Mesendoderm (in vitro differentiated cells): ENCODE measurements at regions not wholly inside any gene's neighbourhood (a gene's known extent, or its start where the extent isn't known, plus 50 kb on each side); places are given as distances from the start of the nearest gene placed in this dataset.
"Not testable (repeated sequence)": the region's sequence is repeated elsewhere in the genome, so short reads cannot be mapped to it uniquely, and the experiment has no call there.

Source experiments
- DNase-seq: peaks from one replicate; pipeline ENCODE4 v3.0.0; 2013
- H2AK5ac ChIP-seq: 2 replicates; pipeline ENCODE4 v1.6.1; 2013; ENCODE audit warnings: low read length, inconsistent platforms
- H2BK120ac ChIP-seq: 2 replicates; pipeline ENCODE4 v1.6.1; 2013; ENCODE audit warnings: low read depth, mild to moderate bottlenecking, low read length, moderate library complexity, mixed read lengths
- H2BK15ac ChIP-seq: replicated peaks from 2 replicates; pipeline ENCODE4 v1.6.1; 2013; ENCODE audit warnings: low read depth, mild to moderate bottlenecking, moderate library complexity
- H2BK5ac ChIP-seq: 2 replicates; pipeline ENCODE4 v1.6.1; 2013; ENCODE audit warnings: low read length, inconsistent platforms
- H3K18ac ChIP-seq: 2 replicates; pipeline ENCODE4 v1.6.1; 2013; ENCODE audit warnings: mild to moderate bottlenecking, low read length, mixed read lengths
- H3K23ac ChIP-seq: one replicate; pipeline ENCODE4 v1.6.1; 2013; ENCODE audit warnings: low read length
- H3K27ac ChIP-seq: 2 replicates; pipeline ENCODE4 v1.5.1; 2013; ENCODE audit warnings: low read depth, mild to moderate bottlenecking, inconsistent platforms, low read length, moderate library complexity
- H3K27me3 ChIP-seq: 2 replicates; pipeline ENCODE4 v1.6.1; 2013; ENCODE audit warnings: low read length, control low read depth, mild to moderate bottlenecking, inconsistent platforms; ENCODE audit not compliant: insufficient read depth, poor library complexity
- H3K36me3 ChIP-seq: 2 replicates; pipeline ENCODE4 v1.6.1; 2013; ENCODE audit warnings: low read length, inconsistent platforms; ENCODE audit not compliant: control insufficient read depth, insufficient read depth
- H3K4ac ChIP-seq: one replicate; pipeline ENCODE4 v1.6.1; 2013; ENCODE audit warnings: low read depth, mild to moderate bottlenecking, low read length, moderate library complexity
- H3K4me1 ChIP-seq: 2 replicates; pipeline ENCODE4 v1.6.1; 2013; ENCODE audit warnings: low read depth, low read length, inconsistent platforms; ENCODE audit not compliant: control insufficient read depth
- H3K4me2 ChIP-seq: 2 replicates; pipeline ENCODE4 v1.6.1; 2013; ENCODE audit warnings: low read length
- H3K4me3 ChIP-seq: 2 replicates; pipeline ENCODE4 v1.5.1; 2013; ENCODE audit warnings: mild to moderate bottlenecking, low read length
- H3K56ac ChIP-seq: one replicate; pipeline ENCODE4 v1.6.1; 2013; ENCODE audit warnings: low read length
- H3K79me1 ChIP-seq: 2 replicates; pipeline ENCODE4 v1.6.1; 2013; ENCODE audit warnings: low read length, inconsistent platforms
- H3K79me2 ChIP-seq: 2 replicates; pipeline ENCODE4 v1.6.1; 2013; ENCODE audit warnings: mild to moderate bottlenecking, low read length; ENCODE audit not compliant: control insufficient read depth, insufficient read depth
- H3K9ac ChIP-seq: 2 replicates; pipeline ENCODE4 v1.6.1; 2013; ENCODE audit warnings: low read length, inconsistent platforms
- H4K5ac ChIP-seq: one replicate; pipeline ENCODE4 v1.6.1; 2013; ENCODE audit warnings: low read length
- H4K8ac ChIP-seq: one replicate; pipeline ENCODE4 v1.6.1; 2013; ENCODE audit warnings: low read depth, mild to moderate bottlenecking, control low read depth, low read length, moderate library complexity
- WGBS: extraction: QIAGEN DNeasy Blood & Tissue Kit; methylation state at CpG from one replicate; pipeline ENCODE4 v1.1.7; 2013; ENCODE audit warnings: low lambda C conversion rate, missing lambda C conversion rate; ENCODE audit not compliant: insufficient coverage; ENCODE audit errors: extremely low coverage; 5-methylcytosine and 5-hydroxymethylcytosine counted together

- not testable (repeated sequence) for H3K27ac ChIP-seq, H3K79me1 ChIP-seq, H3K4me3 ChIP-seq, H3K36me3 ChIP-seq, H4K8ac ChIP-seq, H3K4me1 ChIP-seq, H4K5ac ChIP-seq, H2BK5ac ChIP-seq, H3K56ac ChIP-seq, H3K4ac ChIP-seq, H3K23ac ChIP-seq, H3K79me2 ChIP-seq, DNase-seq, H2BK15ac ChIP-seq, H2AK5ac ChIP-seq, H3K18ac ChIP-seq, H2BK120ac ChIP-seq, H3K9ac ChIP-seq, H3K27me3 ChIP-seq, H3K4me2 ChIP-seq
- WGBS: no CpG with 5 or more reads among the region's 7 CpGs
These were observed 944.9 kb downstream of the CDH8 start for GRCh38 chr16:61091300-61091699.

GRCh38 chr16:61083711-61084110, 952.5 kb downstream of the CDH8 start:
- H3K27me3 ChIP-seq: no peaks in the 10 kb centered on the region
- H3K56ac ChIP-seq: no peak overlapping the region
- H2BK120ac ChIP-seq: no peak overlapping the region
- H3K9ac ChIP-seq: no peak overlapping the region
- no peak overlapping the region for H3K18ac ChIP-seq
- DNase-seq: no peak
- no peaks in the 10 kb centered on the region for H3K79me2 ChIP-seq
- H3K23ac ChIP-seq: no peak overlapping the region
- no peak overlapping the region for H4K5ac ChIP-seq
- no peak overlapping the region for H3K4me3 ChIP-seq
- no peak overlapping the region for H3K27ac ChIP-seq
- H2BK15ac ChIP-seq: no peak overlapping the region
- no peaks in the 10 kb centered on the region for H3K79me1 ChIP-seq
- H3K4ac ChIP-seq: no peak overlapping the region
- H3K36me3 ChIP-seq: no peaks in the 10 kb centered on the region
- no CpG with 5 or more reads among the region's 1 CpG for WGBS
- no peaks in the 10 kb centered on the region for H3K4me1 ChIP-seq
- no peak overlapping the region for H2AK5ac ChIP-seq
- H2BK5ac ChIP-seq: no peak overlapping the region
- no peak overlapping the region for H3K4me2 ChIP-seq
- H4K8ac ChIP-seq: no peak overlapping the region

- Histone ChIP-seq H3K4me3 (no peak overlapping the region), H2BK5ac (no peak overlapping the region), H3K27ac (no peak overlapping the region), H3K36me3 (no peaks in the 10 kb centered on the region), H3K4me1 (no peaks in the 10 kb centered on the region), H3K79me2 (no peaks in the 10 kb centered on the region), H2BK120ac (no peak overlapping the region), H4K5ac (no peak overlapping the region), H3K23ac (no peak overlapping the region), H3K9ac (no peak overlapping the region), H3K79me1 (no peaks in the 10 kb centered on the region), H3K4ac (no peak overlapping the region), H3K18ac (no peak overlapping the region), H3K27me3 (no peaks in the 10 kb centered on the region), H3K56ac (no peak overlapping the region), H2AK5ac (no peak overlapping the region), H4K8ac (no peak overlapping the region), H3K4me2 (no peak overlapping the region), H2BK15ac (no peak overlapping the region)
- no peak for DNase-seq
- WGBS: no CpG with 5 or more reads among the region's 2 CpGs
These were observed 961.9 kb downstream of the CDH8 start for GRCh38 chr16:61074324-61074723.

GRCh38 chr16:61057635-61058034, 978.6 kb downstream of the CDH8 start:
- DNase-seq: no peak
- no peak overlapping the region for H3K4me2 ChIP-seq
- no peaks in the 10 kb centered on the region for H3K4me1 ChIP-seq
- no peak overlapping the region for H3K27ac ChIP-seq
- H3K79me1 ChIP-seq: no peaks in the 10 kb centered on the region
- H3K23ac ChIP-seq: no peak overlapping the region
- H3K9ac ChIP-seq: no peak overlapping the region
- H3K79me2 ChIP-seq: no peaks in the 10 kb centered on the region
- H2BK5ac ChIP-seq: no peak overlapping the region
- H4K8ac ChIP-seq: no peak overlapping the region
- no peak overlapping the region for H3K4me3 ChIP-seq
- no peak overlapping the region for H4K5ac ChIP-seq
- H2BK120ac ChIP-seq: no peak overlapping the region
- H2BK15ac ChIP-seq: no peak overlapping the region
- H3K4ac ChIP-seq: no peak overlapping the region
- H3K36me3 ChIP-seq: no peaks in the 10 kb centered on the region
- H3K18ac ChIP-seq: no peak overlapping the region
- WGBS: no CpG with 5 or more reads among the region's 1 CpG
- H2AK5ac ChIP-seq: no peak overlapping the region
- H3K27me3 ChIP-seq: no peaks in the 10 kb centered on the region
- H3K56ac ChIP-seq: no peak overlapping the region

GRCh38 chr16:61050547-61050946, 985.7 kb downstream of the CDH8 start:
- H3K4me2 ChIP-seq: no peak overlapping the region
- no peak overlapping the region for H2BK15ac ChIP-seq
- H3K23ac ChIP-seq: no peak overlapping the region
- no peak overlapping the region for H2AK5ac ChIP-seq
- no peak overlapping the region for H2BK5ac ChIP-seq
- H3K18ac ChIP-seq: no peak overlapping the region
- H4K5ac ChIP-seq: no peak overlapping the region
- no peak for DNase-seq
- H2BK120ac ChIP-seq: no peak overlapping the region
- no peaks in the 10 kb centered on the region for H3K79me1 ChIP-seq
- no peaks in the 10 kb centered on the region for H3K79me2 ChIP-seq
- no peak overlapping the region for H3K4ac ChIP-seq
- H3K36me3 ChIP-seq: no peaks in the 10 kb centered on the region
- no peak overlapping the region for H4K8ac ChIP-seq
- no peaks in the 10 kb centered on the region for H3K4me1 ChIP-seq
- no peak overlapping the region for H3K56ac ChIP-seq
- H3K9ac ChIP-seq: no peak overlapping the region
- H3K27me3 ChIP-seq: no peaks in the 10 kb centered on the region
- H3K27ac ChIP-seq: no peak overlapping the region
- WGBS: no CpG with 5 or more reads among the region's 11 CpGs
- no peak overlapping the region for H3K4me3 ChIP-seq

GRCh38 chr16:61045931-61046330, 990.3 kb downstream of the CDH8 start:
- Histone ChIP-seq H3K4me2 (no peak overlapping the region), H2BK15ac (no peak overlapping the region), H3K4me3 (no peak overlapping the region), H2AK5ac (no peak overlapping the region), H4K8ac (no peak overlapping the region), H3K27ac (no peak overlapping the region), H3K27me3 (no peaks in the 10 kb centered on the region), H3K79me2 (no peaks in the 10 kb centered on the region), H3K23ac (no peak overlapping the region), H2BK5ac (no peak overlapping the region), H3K56ac (no peak overlapping the region), H3K9ac (no peak overlapping the region), H3K4me1 (no peaks in the 10 kb centered on the region), H3K36me3 (no peaks in the 10 kb centered on the region), H2BK120ac (no peak overlapping the region), H4K5ac (no peak overlapping the region), H3K18ac (no peak overlapping the region), H3K79me1 (no peaks in the 10 kb centered on the region), H3K4ac (no peak overlapping the region)
- DNase-seq: no peak
- no CpG with 5 or more reads among the region's 4 CpGs for WGBS
